ENCODE measurements at regions not wholly inside any gene's neighbourhood (a gene's known extent, or its start where the extent isn't known, plus 50 kb on each side); places are given as distances from the start of the nearest gene placed in this dataset.
"Not testable (repeated sequence)": the region's sequence is repeated elsewhere in the genome, so short reads cannot be mapped to it uniquely, and the experiment has no call there.

GRCh38 chr13:74574964-74575728, 440.9 kb upstream of the KLF12 start:
- peak; percentile 7 for DNase-seq (ENCODE audit: low spot score)

- peak; percentile 26 for DNase-seq (ENCODE audit: low spot score)
These were observed 439.4 kb upstream of the KLF12 start for GRCh38 chr13:74573654-74574053.

GRCh38 chr13:74571811-74572210, 437.6 kb upstream of the KLF12 start:
- no peak for DNase-seq (ENCODE audit: low spot score)

GRCh38 chr13:74570834-74571233, 436.6 kb upstream of the KLF12 start:
- no peak for DNase-seq (ENCODE audit: low spot score)

GRCh38 chr13:74570046-74570445, 435.8 kb upstream of the KLF12 start:
- DNase-seq (ENCODE audit: low spot score): no peak

- DNase-seq (ENCODE audit: low spot score): no peak
These were observed 435.0 kb upstream of the KLF12 start for GRCh38 chr13:74569251-74569650.

- DNase-seq (ENCODE audit: low spot score): no peak
These were observed 433.3 kb upstream of the KLF12 start for GRCh38 chr13:74567485-74567884.

- no peak for DNase-seq (ENCODE audit: low spot score)
These were observed 428.2 kb upstream of the KLF12 start for GRCh38 chr13:74562381-74562780.

GRCh38 chr13:74561155-74561554, 427.0 kb upstream of the KLF12 start:
- DNase-seq (ENCODE audit: low spot score): no peak

- DNase-seq (ENCODE audit: low spot score): no peak
These were observed 426.1 kb upstream of the KLF12 start for GRCh38 chr13:74560325-74560724.

GRCh38 chr13:74557870-74558269, 423.7 kb upstream of the KLF12 start:
- DNase-seq (ENCODE audit: low spot score): no peak

GRCh38 chr13:74555651-74556420, 421.6 kb upstream of the KLF12 start:
- DNase-seq (ENCODE audit: low spot score): no peak

- no peak for DNase-seq (ENCODE audit: low spot score)
These were observed 421.0 kb upstream of the KLF12 start for GRCh38 chr13:74555276-74555625.

GRCh38 chr13:74554569-74555275, 420.5 kb upstream of the KLF12 start:
- DNase-seq (ENCODE audit: low spot score): no peak

GRCh38 chr13:74550039-74550438, 415.8 kb upstream of the KLF12 start:
- no peak for DNase-seq (ENCODE audit: low spot score)

GRCh38 chr13:74536649-74537048, 402.4 kb upstream of the KLF12 start:
- DNase-seq (ENCODE audit: low spot score): not testable (repeated sequence)

- no peak for DNase-seq (ENCODE audit: low spot score)
These were observed 399.0 kb upstream of the KLF12 start for GRCh38 chr13:74533226-74533625.

- no peak for DNase-seq (ENCODE audit: low spot score)
These were observed 395.8 kb upstream of the KLF12 start for GRCh38 chr13:74530011-74530410.

GRCh38 chr13:74528734-74529513, 394.7 kb upstream of the KLF12 start:
- no peak for DNase-seq (ENCODE audit: low spot score)

- DNase-seq (ENCODE audit: low spot score): no peak
These were observed 388.9 kb upstream of the KLF12 start for GRCh38 chr13:74523057-74523456.

- DNase-seq (ENCODE audit: low spot score): no peak
These were observed 377.3 kb upstream of the KLF12 start for GRCh38 chr13:74511523-74511922.

GRCh38 chr13:74487091-74487722, 353.0 kb upstream of the KLF12 start:
- DNase-seq (ENCODE audit: low spot score): no peak

Measured in iPS-NIHi11 (cell line).